Skin epidermis (tissue), 12 donors: ENCODE measurements at regions not wholly inside any gene's neighbourhood (a gene's known extent, or its start where the extent isn't known, plus 50 kb on each side); places are given as distances from the start of the nearest gene placed in this dataset.
"Not testable (repeated sequence)": the region's sequence is repeated elsewhere in the genome, so short reads cannot be mapped to it uniquely, and the experiment has no call there.

Experiments
- H3K27ac ChIP-seq, 21 experiments: fragments of 200-600 bp; sonication (generic) in 11 of 21; one replicate each; pipeline ENCODE4 v1.5.0; 2020; ENCODE audit warnings: mild to moderate bottlenecking in 3 of 21, inconsistent platforms in 2 of 21, moderate library complexity in 2 of 21
- H3K4me3 ChIP-seq, 7 experiments: fragments of 200-600 bp; sonication (generic) in 2 of 7; one replicate each; pipeline ENCODE4 v1.5.0; 2020; ENCODE audit warnings: inconsistent platforms in 2 of 7, mild to moderate bottlenecking in 2 of 7, moderate library complexity in 1 of 7

DNA sequence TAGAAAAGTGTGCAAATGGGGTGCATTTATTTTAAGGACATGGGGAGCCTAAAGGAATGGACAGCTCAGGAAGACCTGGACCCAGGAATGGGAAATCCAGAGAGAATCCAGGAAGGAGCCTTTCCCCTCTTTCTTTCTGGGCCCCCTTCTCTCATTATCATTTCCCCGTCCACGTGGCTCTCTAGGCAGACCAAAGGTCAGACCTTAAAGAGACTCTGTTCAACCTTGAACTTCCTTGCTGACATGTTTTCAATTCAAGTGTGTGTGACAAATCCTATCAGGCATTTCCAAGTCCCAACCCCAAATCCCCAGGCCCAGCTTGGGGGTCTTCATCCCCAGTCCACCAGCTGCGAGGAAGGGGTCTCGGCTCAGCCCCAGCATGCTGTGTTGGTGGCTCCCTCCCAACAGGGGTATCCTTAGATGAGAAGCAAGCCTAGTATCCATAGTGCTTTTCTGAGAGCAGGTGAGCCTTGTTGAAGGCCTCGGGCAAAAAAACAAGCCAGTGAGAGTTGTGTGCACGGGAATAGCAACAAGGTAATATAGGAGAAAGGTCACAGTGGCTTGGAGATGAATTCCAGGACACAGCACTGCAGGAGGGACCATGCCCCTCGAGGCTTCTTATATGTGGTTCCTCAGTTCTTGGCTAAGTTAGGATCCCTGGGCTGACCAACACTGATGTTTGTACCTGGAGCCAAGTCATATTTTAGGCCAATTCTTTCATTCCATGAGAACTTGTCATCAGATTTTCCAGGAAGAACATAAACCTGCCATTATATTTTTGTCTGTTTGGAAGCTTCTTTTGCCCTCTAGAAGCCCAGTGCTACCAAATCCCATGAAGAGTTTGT is 130.0 kb downstream of the ASB7 start:
- H3K4me3 ChIP-seq: no peak overlapping the region
- H3K27ac ChIP-seq: peak overlapping the region in 9 of 21 experiments; percentile 20 to 65 (median 43)

DNA sequence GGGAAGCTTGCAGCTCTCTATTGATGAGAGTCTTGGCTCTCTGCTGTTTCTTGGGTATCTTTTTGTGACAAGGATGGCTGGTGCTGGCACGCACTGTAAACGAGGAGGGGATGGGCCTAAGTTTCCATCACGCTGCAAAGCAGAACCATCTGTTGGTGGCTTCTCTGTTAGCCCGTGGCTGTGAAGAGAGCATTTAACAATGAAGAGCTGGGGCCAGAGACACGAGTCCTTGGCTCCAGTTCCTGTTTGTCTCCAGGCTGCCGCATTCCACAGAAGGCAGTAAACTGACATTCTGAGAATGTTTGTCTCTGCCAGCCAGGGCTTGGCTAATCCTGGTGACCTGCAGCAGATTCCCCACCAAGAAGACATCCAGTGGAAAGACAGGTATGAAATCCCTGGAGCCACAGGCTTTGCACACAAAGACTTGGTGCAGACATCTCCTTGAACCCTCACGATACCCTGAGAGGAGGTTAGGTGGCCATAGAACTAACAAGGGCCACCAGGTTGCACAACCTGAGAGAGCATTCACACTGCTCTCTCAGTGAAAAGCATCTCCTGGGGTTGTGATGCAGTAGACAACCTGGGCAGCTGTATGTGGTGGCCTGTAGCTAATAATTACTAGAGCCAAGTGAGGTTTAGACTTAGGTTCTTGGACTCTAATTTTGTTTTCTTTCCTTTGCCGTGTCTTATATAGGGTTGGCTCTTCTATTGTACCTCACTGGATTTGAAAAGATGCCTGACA is 130.9 kb downstream of the ASB7 start:
- Histone ChIP-seq H3K27ac (peak overlapping the region in 6 of 21 experiments; percentile 45 to 66 (median 60)), H3K4me3 (no peak overlapping the region)

DNA sequence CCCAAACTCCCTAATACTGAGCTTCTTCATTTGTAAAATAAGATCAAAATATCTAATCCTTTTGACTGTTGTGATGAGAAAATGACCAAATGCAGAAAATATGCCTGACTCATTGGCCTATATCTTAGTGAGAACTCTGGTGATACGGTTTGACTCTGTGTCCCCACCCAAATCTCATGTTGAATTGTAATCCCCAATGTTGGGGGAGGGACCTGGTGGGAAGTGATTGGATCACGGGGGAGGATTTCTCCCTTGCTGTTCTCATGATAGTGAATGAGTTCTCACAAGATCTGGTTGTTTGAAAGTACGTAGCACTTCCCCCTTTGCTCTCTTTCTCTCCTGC is 131.4 kb downstream of the ASB7 start:
- H3K4me3 ChIP-seq: not testable (repeated sequence)
- peak overlapping the region in 4 of 21 experiments; percentile 45 to 66 (median 60) for H3K27ac ChIP-seq

DNA sequence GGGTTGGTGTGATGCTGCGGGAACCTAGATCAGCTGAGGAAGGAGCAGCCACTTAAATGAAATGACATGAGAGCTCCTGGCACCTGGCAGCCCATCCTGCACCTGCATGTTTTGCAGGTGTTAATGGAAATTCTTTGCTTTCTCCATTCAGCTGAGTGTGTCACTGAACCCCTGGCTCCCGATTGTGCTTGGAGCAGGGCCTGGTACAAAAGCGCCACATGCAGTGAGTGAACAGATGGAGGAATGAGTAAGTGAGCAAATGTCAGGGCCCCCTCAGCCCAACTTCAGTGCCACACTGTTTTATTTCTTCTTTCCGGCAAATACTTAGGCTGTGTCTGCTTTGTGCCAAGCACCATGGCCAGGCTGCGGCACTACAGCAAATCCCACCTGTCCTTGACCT is 132.2 kb downstream of the ASB7 start:
- H3K27ac ChIP-seq: no peak overlapping the region

DNA sequence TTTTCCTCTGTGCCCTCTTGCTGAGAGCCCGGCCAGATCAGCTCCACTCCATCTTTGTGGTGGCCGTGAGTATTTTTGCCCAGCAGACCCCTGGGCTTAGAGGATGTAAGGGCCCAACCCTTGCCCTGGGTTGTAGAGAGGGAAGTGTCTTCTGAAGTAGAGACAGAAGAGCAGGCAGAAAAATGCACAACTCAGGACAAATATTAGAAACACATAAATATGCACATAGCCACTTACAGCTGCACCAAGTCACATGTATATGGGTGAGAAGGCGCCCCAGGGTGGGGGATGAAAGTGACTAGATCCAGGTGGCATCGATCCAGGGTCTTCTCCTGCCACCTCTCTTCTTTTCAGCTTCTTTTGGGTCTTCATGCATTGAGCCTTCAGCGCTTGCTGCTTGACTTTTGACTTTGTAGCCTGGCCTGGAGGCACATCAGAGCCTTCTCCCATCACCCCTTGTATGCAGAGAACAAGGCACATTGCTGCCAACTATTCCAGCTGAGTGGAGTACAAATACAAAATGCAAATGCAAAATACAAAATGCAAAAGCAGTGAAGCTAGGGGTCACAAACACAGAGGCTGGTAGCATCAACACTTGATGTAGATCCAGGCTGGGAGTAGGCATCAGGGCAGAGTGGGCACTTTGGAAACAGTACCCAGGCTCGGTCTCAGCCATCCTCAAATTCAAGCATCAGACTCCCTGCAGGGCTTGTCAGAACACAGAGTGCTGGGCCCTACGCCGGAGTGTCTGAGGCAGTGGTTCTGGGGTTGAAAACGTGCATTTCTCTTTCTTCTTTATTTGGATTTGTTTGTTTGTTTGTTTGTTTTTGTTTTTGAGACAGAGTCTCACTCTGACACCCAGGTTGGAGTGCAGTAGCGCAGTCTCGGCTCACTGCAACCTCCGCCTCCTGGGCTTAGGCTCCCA is 133.0 kb downstream of the ASB7 start:
- Histone ChIP-seq H3K27ac (no peak overlapping the region), H3K4me3 (no peak overlapping the region)

More for the DNA sequence above, 132.2 kb downstream of the ASB7 start:
- H3K4me3 ChIP-seq: no peak overlapping the region

DNA sequence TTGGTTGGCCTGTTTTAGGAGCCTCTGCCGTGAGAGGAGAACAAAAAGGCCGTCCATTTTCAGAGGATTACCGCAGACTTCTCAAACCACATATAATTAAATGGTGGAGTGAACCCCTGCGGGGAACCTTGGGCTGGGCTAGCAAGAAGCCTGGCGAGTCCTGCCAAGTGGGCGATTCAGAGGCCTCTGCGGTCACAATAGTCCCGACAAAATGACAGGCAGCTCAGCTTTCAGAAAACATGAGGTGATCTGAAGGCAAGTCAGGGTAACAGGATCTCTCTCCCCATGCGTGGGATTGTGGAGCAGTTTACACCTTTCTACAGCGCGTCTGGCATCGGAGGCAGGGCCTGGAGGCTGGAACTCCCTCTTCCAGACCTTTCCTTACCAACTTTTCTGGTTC is 134.8 kb downstream of the ASB7 start:
- H3K4me3 ChIP-seq: no peak overlapping the region
- H3K27ac ChIP-seq: no peak overlapping the region

DNA sequence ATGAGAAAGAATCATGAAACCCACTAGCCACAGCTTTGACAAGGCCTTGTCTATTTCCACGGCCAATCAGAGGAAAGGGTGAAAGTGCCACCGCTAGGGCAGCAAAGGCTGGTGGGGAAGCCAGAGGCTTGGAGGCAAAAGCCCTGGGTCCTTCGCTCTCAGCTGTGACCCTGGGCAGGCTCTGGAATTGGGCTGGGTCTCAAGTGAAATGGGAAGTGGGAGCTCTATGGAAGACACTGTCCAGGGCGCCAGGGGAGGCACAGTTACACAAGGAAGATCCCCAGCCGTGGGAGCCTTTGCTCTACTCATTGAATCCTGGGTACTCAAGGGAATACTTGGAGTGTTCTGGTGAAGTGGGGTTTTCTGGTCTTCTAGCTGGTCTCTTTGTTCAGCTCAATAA is 136.2 kb downstream of the ASB7 start:
- Histone ChIP-seq H3K27ac (no peak overlapping the region), H3K4me3 (no peak overlapping the region)

DNA sequence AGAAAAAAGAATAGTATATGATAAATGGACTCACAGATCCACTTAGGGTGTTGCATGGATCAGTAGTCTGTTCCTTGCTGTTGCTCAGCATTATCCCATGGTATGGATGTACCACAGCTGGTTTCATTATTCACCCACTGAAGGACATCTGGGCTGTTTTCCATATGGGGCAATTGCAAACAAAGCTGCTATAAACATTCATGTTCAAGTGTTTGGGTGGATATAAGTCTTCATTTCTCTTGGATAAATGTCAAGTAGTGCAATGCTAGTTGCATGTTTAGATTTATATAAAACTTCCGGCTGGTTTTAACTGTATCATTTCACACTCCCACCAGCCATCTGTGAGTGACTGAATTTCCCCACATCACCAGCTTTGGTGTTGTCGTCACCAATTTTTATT is 137.7 kb downstream of the ASB7 start:
- Histone ChIP-seq H3K27ac (no peak overlapping the region), H3K4me3 (no peak overlapping the region)

DNA sequence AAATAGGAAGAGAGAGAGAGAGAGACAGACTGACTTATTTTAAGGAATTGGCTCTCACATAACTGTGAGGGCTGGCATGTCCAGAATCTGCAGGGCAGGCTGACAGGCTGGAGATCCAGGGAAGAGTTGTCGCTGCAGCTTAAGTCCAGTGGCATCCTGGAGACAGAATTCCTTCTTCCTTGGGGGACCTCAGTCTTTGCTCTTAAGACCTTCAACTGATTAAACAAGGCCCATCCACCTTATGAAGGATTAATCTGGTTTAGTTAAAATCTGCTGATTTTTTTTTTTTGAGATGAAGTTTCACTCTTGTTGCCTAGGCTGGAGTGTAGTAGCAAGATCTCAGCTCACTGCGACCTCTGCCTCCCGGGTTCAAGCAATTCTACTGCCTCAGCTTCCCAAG is 128.0 kb upstream of the ALDH1A3 start:
- H3K27ac ChIP-seq: no peak overlapping the region
- no peak overlapping the region for H3K4me3 ChIP-seq

DNA sequence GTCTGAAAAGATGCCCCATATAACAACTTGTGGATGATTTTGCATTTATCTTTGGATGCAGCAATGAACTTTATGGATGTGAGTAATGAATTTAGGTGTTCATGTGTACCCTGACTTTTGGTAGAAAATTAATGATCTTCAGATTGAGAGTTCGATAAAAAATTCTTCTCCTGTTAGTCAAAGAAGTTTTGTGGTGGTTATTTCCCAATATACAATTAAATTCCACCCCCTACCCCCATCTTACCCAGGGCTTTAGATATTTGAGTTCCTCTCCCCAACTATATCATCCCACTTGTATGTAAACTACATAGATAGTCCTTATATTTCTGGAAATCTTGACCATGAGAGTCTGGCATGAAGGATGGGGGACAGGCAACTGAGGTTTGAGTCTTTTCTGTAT is 126.1 kb upstream of the ALDH1A3 start:
- Histone ChIP-seq H3K4me3 (no peak overlapping the region), H3K27ac (no peak overlapping the region)

DNA sequence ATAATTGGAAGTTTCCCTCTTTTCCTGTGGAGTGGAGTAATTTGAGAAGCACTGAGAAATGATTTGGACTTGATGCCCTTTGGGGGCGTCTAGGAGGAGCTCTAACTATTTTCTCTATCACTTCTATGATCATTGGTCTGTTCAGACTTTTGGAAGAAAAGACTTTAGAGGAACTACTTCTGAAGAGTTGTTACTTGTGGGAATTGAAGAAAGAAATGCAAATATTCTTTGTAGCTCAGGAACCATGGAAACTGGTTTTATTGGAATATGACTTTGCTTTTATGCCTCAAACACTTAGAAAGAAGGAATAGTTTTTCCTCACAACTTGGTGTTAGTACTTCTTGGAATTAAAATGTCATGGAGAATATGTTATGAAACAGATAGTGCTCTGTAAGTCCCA is 122.0 kb upstream of the ALDH1A3 start:
- H3K27ac ChIP-seq: peak overlapping the region in 3 of 21 experiments; percentile 46 to 62 (median 54)
- no peak overlapping the region for H3K4me3 ChIP-seq

DNA sequence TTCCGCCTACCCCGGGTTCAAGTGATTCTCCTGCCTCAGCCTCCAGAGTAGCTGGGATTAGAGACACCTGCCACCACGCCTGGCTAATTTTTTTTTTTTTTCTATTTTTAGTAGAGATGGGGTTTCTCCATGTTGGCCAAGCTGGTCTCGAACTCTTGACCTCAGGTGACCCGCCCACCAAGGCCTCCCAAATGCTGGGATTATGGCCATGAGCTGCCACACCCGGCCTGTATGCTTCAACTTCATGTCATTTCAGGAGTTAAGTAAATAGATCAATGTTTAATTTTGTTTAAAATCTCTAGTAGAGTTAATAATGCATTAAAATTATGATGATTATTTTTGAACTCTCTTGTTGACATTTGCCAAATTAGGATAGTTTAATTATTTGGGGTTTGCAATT is 121.1 kb upstream of the ALDH1A3 start:
- Histone ChIP-seq H3K27ac (peak overlapping the region in 5 of 21 experiments; percentile 14 to 62 (median 46)), H3K4me3 (no peak overlapping the region)

DNA sequence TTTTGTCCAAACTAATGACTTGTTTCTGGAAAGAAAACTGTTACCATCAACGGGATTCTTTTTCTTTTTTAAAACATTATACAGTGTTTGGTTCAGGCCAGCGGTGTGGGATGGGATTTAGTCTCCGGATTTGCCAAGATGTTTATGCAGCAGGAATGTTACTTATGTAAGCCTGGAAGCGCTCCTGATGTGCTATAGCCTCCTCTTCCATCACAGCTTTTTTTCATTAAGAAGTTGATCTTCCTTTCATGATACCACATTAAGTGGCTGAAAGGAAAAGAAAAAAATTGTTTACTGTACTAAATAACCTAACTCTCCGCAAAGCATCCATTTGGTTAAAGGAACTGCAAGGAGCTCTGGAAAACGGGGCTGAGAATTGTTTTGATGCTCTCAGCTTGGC is 120.5 kb upstream of the ALDH1A3 start:
- Histone ChIP-seq H3K4me3 (no peak overlapping the region), H3K27ac (peak overlapping the region in 9 of 21 experiments; percentile 2 to 77 (median 28))

DNA sequence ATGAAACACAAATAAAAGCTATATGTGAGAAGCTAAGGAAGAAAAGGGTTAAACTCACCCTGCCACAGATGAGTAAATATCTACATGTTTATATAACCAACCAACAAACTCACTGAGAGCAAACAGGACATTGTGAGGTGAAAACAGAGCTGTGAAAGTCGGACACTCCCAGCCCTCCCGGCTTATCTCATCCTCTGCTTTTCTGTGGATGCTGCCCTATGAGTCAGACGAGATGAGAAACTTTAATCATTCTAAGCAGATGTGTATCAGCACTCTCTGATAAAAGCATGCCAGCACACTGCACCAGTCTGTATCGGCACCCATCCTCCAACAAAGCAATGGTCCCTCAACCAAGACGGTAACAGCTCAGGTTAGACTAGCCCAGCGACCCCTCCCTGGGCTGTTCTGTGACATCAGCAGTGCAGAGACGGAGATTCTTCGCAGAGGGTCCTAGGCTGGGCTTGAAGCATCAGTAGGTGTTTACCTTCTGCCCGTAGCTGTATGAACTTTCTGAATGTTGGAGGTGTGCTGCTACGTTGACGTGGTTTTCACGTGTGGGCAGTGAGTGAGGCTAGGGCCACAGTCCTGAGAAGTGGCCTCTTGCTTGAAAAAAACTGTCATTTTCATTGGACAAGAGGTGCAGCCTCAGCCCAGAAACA is 119.8 kb upstream of the ALDH1A3 start:
- H3K27ac ChIP-seq: peak overlapping the region in 10 of 21 experiments; percentile 2 to 77 (median 22)
- no peak overlapping the region for H3K4me3 ChIP-seq

DNA sequence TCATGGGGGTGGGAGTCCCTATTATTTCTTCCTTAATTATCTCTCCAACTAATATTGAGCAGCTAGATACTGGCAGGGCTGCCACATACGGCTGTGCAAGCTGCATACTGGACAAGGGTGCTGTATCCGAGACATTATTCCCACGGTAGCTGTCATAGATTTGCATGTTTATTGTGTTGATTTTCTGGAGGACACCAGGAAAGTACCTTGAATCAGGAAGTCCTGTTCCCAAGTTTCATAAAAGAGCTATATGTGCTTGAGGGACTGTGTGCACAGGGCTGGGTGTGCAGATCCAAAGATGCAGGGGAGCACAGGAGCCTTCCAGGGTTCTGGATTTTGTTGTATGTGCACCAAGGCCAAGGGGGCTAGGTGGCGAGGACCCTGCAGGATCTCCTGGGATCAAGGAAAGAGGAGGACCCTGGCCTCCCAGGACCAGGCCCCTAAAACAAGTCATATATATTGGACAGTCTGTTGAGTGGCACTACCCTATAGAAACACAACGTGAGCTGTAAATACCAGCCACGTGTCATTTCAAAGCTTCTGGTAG is 119.2 kb upstream of the ALDH1A3 start:
- peak overlapping the region in 2 of 21 experiments; percentile 14 to 45 for H3K27ac ChIP-seq

DNA sequence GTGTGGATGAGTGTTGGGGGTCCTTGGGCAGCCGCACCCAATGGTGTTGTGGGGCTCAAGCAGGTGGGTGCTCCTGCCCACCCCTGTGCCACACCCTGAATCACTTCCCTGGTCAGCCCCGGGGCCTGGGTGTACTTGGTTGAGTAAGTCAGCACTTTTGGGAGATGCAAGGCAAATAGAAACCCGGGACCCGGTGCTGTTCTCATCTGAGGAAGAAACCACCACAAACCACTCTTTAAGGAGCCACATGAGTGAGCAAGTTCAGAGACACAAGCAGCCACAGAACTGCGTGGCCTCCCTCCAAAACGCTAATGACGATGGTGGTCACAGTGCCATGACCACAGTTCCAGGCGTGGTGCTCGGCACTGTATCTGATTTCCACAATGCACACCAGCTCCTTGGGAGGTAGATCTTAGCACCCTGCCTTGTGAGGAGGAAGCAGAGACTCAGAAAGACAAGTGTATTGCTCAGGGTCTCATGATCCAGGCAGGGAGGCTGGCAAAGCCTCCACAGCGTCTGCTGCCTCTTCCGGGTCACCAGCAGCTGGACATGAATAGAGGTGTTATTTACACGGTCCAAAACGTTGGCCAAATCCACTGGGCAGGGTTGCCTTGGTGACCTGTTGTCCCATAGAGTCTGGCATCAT is 118.2 kb upstream of the ALDH1A3 start:
- no peak overlapping the region for H3K27ac ChIP-seq
- H3K4me3 ChIP-seq: no peak overlapping the region

More for the DNA sequence above, 119.2 kb upstream of the ALDH1A3 start:
- no peak overlapping the region for H3K4me3 ChIP-seq

DNA sequence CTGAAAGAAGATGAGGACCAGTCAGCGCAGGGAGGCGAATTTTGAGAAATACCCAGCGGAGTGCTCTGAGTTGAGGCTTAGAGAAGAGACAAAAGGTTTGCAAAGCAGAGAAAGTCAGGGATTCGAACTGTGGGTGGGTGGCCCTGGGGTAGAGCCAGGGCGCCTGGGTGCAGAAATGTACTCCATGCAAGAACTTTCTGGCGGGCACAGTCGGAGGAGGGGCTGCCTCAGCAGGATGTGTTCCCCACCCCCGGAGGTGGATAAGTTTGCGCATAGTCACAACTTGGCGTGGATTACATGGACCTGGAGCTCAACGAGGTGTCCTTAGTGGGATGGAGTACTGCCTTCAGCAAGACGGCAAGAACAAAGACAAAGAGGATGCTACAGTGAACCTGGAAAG is 117.3 kb upstream of the ALDH1A3 start:
- Histone ChIP-seq H3K27ac (no peak overlapping the region), H3K4me3 (no peak overlapping the region)

DNA sequence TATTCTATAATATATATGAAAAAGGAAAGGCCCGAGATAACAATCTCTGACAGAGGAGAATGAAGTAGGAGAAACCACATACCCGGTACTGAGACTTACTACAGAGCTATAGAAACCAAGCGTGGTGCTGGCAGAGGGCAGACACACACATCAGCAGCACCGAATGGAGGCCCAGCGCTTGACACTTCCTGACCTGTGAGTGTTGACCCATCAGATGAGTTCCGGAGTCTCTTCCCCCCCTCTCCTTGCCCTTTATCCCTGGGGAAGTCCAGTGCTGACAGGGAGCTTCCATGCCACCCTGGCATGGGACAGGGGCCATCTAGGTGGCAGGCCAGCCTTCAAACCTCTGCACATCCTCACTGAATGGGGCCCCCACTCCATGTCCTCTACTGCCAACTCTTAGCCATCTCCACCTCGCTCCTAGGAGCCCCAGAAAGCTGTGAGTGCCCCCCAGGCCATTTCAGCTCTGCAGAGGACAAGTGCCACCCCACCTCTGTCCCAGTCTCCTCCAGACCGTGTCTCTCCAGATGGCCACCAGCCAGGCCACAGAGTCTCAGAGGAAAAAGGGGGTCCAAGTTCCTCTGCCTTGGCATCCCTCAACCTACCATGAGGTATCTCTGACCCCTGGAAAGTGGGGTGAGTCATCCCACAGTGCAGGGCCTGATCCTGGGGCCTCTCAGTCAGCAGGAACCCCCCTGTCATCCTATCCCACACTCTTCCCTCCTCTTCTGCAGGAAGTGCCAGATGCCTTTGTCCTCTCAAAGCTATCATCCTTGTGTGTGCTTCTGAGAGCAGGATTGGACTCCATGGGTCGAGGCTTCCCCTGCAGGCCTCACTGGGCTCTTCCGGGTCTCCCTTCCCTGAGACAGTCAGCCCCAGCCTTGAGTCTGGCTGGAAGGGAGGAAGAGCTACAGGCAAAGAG is 116.5 kb upstream of the ALDH1A3 start:
- Histone ChIP-seq H3K4me3 (no peak overlapping the region), H3K27ac (no peak overlapping the region)
